Endothelial cell of umbilical vein (primary cell): ENCODE measurements at regions not wholly inside any gene's neighbourhood (a gene's known extent, or its start where the extent isn't known, plus 50 kb on each side); places are given as distances from the start of the nearest gene placed in this dataset.

Experiments used
- CTCF ChIP-seq, 2 donors: IDR thresholded peaks; 1 replicate in 1 of 2; 2 replicates in 1 of 2; pipeline ENCODE4 v1.5.1; 2011; ENCODE audit warnings: low read length in 2 of 2, mild to moderate bottlenecking in 2 of 2, moderate library complexity in 2 of 2, control low read depth in 1 of 2, inconsistent platforms in 1 of 2, low read depth in 1 of 2; ENCODE audit not compliant: insufficient read depth in 1 of 2; ENCODE audit errors: extremely low read depth in 1 of 2
- EZH2 ChIP-seq: IDR thresholded peaks from 2 replicates; pipeline ENCODE4 v1.6.1; 2012; ENCODE audit warnings: borderline replicate concordance, low read depth, mild to moderate bottlenecking, moderate library complexity, low read length, inconsistent platforms; ENCODE audit not compliant: severe bottlenecking
- POLR2A ChIP-seq: IDR thresholded peaks from 2 replicates; pipeline ENCODE4 v1.6.1; 2012; ENCODE audit warnings: low read depth, mild to moderate bottlenecking, control low read depth, low read length
- POLR2AphosphoS5 ChIP-seq: IDR thresholded peaks from 2 replicates; pipeline ENCODE4 v1.6.1; 2012; ENCODE audit warnings: low read depth, mild to moderate bottlenecking, control low read depth, low read length, moderate library complexity; ENCODE audit not compliant: insufficient read depth

- TF ChIP-seq POLR2AphosphoS5 (no peak), POLR2A (no peak), CTCF (IDR thresholded peaks at IDR 0.05; ENCODE audit: extremely low read depth in 1 of 2, insufficient read depth in 1 of 2, low read depth in 1 of 2, low read length in 2 of 2) (no peak), EZH2 (no peak)
Measured at GRCh38 chr3:168327856-168328255, 232.1 kb upstream of the GOLIM4 start.
